Stimulated activated CD4-positive, alpha-beta T cell treated with anti-CD3 and anti-CD28 coated beads, Interleukin-2, amount 100 ng/mL, for 48 hours (primary cell): ENCODE measurements at regions not wholly inside any gene's neighbourhood (a gene's known extent, or its start where the extent isn't known, plus 50 kb on each side); places are given as distances from the start of the nearest gene placed in this dataset.
A peak's percentile ranks its signal among the peaks of the same experiment; 100 is the strongest.
"Not testable (repeated sequence)": the region's sequence is repeated elsewhere in the genome, so short reads cannot be mapped to it uniquely, and the experiment has no call there.

ENCODE experiments used
- DNase-seq, 2 donors: peaks; one replicate each; pipeline ENCODE4 v3.0.0-alpha.2; 2020

DNA sequence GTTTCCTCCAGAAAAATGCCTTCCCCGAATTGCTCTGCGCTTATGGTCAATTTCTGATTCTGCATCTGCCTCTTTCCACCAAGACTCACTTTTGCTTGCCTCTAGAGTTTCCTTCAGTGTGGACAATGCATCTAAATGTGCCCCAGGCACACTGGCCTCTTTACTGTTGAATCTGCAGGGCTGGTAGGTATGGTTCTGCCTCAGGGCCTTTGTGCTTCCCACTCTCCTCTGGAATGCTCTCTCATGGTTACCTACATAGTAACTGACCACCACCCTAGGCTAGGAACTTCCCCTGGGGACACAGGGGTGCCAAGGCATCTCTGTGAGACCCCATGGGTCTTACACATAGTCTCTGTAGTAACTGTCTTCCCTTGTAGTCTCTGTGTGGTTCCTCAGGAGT, 1258.6 kb downstream of the CDH12 start:
- no peak for DNase-seq

DNA sequence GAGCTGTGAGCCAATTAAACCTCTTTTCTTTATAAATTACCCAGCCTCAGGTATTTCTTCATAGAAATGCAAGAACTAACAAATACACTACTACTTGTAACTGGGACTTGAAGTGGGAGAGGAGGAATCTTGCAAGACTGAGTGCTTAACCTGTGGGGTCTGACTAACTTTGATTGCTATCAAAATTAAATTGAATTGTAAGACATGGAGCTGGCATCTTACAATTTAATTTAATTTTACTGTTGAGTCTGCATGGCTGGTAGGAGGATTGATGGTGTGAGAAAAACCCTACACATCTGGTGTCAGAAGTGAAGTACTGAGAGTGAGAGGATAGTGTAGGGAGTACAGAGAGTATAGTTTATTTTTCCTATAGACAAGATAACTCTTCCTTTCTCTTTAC, 1259.9 kb downstream of the CDH12 start:
- no peak for DNase-seq

DNA sequence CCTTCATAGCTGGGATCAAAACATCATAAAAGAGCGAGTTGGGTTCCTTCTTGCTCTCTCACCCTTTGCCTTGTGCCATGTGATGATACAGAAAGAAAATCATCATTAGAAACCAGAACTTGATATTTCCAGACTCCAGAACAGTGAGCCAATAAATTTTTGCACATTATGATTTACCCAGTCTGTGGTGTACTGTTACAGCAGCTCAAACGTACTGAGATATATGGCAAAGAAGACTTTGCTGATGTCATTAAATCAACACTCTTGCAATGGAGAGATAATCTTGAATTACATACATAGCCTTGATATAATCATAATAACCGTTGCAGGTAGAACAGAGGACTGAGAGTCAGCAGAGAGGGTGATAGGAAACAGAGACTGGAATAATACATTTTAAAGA, 1271.6 kb downstream of the CDH12 start:
- no peak for DNase-seq

DNA sequence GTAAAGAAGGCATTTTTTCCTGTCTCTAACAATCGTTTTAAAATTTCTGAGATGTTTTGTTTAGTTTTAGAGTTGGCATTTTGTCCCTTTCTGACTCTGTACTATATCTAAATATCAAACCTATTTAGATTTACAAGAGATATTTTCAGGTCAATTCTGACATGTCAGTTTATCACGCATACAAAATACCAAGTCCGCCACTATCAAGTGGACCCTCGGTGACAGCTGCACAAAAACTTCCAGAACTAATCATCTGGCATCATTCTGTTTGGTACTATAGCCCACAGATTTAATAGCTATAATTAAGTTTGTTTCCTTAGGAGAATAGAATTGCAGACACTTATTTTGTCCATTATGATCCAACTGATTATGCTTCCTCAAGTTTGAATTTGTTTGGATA, 1278.2 kb downstream of the CDH12 start:
- DNase-seq, result no peak

DNA sequence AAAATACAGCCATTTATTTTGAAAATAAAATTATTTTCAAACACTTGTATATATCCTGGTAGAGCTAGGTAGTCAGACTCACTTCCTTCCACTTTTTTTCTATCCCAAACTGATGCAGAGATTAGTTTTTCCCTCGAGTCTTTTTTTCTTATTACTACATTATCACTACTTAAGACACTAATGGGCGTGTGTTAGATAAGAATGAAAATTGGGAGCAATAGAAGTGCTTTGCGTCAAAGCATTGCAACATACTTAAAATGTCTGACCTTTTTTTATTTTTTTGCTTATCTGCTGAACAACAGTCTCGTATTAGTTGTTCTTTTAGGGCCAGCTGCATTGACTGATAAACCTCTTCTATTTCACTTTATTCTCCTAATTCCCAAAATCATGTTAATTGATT, 1278.7 kb downstream of the CDH12 start:
- no peak for DNase-seq

DNA sequence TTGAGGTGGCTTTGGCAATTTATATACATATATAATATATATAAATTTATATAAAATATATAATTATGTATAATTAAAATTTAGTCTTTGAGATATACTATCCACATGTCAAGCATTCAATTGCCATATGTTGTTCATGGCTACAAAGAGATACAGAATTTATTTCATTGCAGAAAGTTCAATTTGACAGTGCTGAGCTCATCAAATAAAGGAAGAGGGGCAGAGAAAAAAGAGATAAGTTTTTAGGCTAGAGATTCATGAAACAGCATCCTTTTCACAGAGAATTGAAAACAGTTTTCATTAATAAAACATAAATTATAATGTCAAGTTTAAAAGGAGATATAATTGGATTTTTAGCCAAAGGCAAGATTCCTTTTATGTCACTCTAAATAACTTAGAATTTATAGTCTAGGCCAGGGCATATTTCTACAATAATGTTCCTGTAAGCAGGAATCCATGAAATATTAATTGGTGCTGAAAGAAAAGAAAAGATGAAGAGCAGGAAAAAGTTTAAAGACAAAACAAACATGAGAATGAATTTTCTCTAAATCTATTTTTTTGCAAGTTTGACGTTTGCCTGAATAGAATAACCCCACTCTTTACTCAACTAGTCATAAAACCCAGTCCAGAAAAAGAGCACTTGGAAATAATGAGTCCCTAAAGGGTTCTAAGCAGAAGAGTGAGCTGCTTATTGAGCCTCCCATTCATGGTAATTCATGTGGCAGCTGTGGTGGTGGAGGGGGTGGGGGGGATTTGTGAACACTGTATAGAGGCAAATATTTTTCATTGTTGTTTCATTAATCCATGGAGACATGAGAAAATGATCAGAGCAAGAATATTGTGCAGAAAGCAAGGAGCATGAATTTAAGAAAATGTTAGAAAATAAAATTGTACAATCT, 1279.5 kb downstream of the CDH12 start:
- no peak for DNase-seq

DNA sequence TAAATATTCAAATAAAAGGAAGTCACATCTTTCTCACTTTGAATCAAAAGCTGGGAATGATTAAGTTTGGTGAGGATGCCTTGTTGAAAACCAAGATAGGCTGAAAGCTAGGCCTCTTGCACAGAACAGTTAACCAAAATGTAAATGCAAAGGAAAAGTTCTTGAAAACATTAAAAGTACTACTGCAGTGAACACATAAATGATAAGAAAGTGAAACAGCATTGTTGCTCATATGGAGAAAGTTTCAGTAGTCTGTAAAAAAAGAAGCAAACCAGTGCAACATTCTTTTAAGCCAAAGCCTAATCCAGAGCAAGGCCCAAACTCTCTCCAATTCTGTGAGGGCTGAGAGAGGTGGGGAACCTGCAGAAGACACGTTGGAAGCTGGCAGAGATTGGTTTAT, 1281.9 kb downstream of the CDH12 start:
- DNase-seq, result not testable (repeated sequence)

DNA sequence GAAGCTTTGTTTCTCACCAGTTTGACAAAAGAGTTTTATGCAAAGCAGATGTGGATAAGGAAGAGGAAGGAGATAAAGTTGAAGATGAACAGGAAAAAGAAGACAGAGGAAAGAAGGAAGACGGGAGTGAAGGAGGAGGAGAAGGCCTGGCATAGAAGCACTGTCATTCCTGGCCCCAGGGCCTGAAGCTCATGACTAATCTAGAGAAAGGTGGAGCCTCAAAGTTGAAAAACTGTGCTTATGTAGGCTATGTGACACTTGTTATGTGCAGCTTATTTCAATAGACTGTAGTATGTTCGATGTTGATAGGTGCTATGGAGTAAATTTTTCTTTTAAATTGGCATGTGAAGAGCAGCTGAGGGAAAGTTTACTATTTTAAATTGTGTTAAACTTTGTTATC, 1294.0 kb downstream of the CDH12 start:
- not testable (repeated sequence) for DNase-seq

DNA sequence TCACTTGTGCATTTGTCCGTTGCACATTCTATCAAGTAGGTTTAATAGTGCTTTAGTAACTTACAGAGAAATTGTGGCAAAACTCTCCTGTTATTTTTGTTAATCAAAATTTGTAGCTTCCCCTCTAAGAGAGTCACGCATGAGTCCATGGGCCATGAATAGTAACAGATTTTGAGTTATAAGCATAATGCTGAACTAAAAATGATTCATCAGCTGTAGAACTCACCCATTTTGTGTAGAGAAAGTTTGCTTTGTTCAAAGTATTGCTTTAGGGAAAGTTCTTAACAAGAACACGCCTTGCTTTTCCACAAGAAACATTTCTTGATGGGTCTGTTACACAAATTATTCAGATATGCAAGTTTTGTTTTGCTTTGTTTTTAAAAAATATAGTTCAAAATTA, 1300.9 kb downstream of the CDH12 start:
- not testable (repeated sequence) for DNase-seq

DNA sequence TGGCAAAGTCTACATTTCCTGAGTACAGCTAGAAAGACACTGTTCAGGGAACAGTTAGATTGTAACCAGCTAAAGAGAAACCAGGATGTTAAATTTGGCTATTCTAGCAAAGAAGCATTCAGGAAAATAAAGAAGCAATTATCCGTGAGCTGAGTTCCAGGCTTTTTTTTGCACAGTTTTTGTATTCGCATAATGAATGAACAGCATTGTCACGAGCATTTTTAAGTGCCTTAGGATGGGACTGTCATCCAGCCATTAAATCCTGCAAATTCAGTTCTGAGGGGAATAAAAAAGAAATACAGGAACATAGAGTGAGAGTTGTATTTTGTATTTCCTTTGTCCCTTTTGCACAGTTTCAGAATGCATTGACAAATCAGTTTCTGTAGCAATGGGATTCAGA, 1302.2 kb downstream of the CDH12 start:
- DNase-seq, result not testable (repeated sequence)

DNA sequence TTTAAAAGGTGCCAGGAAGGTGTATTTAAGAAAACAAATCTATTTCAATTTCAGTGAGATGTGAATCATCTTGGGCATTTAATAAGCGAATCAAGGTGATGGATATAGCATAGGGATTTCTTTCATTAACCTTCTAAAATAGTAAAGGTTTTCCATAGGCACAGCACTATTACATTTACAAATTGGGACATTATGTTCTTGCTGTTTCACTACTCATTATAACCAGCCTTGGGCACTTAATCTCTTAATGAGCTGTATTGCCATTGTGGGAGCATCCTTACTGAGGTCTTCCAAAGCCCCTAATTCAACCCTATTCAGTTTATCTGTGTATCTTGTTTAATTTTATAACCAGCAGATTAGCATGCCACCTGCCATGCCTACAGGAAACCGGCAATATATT, 1305.5 kb downstream of the CDH12 start:
- DNase-seq, result not testable (repeated sequence)

DNA sequence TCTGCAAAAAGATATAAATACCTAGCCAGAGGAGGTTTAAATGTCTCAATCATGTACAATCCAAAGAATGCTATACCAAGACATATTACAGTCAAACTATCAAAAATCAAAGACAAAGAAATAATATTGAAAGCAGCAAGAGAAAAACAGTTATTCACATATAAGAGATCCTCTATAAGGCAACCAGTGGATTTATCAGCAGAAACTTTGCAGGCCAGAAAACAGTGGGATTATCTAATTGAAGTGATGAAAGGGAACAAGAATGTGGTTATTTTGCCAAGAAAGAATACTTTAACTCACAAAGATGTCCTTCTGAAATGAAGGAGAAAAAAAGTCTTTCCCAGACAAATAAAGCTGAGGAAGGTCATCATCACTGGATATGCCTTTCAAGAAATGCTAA, 1318.0 kb downstream of the CDH12 start:
- DNase-seq, result not testable (repeated sequence)

DNA sequence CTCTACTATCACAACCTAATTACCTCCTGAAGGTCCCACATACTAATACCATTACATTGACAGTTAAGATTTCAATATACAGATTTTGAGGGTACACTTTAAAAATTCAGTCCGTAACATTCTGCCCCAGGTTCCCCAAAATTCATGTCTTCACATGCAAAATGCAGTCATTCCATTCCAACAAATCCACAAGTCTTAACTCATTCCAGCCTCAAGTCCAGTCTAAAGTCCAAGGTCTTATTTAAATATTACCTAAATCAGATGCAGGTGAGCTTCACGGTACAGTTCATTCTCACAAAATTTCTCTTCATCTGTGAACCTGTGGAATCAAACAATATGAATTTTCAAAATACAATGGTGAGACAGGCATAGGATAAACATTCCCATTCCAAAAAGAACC, 1332.0 kb downstream of the CDH12 start:
- not testable (repeated sequence) for DNase-seq

DNA sequence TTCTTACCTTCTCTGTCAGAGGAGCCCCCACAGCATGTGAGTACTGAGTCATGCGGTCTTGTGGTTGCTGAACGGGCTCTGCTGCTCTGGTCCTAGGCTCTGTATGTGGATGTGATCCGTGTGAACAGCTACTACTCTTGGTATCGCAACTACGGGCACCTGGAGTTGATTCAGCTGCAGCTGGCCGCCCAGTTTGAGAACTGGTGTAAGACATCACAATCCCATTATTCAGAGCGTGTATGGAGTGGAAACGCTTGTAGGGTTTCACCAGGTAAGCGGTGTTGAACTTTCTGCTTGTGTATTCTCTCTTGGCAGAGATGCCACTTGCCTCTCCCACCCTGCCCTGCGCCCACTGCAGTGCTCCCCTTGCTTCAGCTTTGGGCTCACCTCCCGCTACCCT, 1356.2 kb downstream of the CDH12 start:
- DNase-seq, result not testable (repeated sequence)

DNA sequence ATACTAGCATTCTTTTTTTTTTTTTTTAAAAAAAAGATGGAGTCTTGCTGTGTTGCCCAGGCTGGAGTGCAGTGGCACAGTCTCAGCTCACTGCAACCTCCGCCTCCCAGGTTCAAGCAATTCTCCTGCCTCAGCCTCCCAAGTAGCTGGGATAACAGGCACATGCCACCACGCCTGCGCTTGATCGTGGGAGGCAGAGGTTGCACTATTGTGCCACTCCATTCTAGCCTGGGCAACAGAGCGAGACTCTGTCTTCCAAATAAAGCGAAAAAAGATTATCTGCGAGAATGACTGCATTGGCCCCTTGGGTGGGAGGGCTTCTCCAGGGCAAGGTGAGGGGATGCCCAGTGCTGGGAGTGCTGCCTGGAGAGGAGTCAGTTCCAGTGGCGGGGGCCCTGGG, 1357.1 kb downstream of the CDH12 start:
- not testable (repeated sequence) for DNase-seq

DNA sequence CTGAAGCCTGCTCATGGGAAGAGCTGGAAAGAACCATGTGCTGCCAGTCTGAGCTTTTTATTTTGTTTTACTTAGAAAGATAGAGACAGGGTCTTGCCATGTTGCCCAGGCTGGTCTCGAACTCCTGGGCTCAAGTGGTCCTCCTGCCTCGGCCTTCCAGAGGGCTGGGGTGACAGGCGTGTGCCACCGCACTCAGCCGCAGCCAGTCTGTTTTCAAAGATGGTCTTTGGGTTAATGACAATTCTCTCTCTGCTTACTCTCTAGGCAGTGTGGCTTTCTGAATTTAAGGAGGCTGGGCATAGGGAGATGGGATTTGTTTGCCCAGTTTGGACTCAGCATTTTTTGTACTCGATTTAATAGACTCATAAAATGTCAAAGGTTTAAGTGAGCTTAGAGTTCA, 1357.9 kb downstream of the CDH12 start:
- not testable (repeated sequence) for DNase-seq

DNA sequence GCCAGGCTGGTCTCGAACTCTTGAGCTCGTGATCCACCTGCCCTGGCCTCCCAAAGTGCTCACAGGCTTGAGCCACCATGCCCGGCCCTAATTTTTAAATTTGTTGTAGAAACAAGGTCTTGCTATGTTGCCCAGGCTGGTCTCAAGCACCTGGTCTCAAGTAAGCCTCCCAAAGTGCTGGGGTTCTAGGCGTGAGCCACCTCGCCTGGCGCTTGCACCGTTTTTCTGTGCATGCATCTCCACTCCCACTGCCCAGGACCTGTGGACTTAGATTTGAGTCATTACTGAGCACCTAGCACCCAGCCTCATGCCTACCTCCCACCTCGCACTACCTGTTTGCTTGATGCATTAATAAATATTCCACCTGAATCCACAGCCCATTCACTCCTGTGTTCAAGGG, 1359.1 kb downstream of the CDH12 start:
- DNase-seq, result not testable (repeated sequence)

DNA sequence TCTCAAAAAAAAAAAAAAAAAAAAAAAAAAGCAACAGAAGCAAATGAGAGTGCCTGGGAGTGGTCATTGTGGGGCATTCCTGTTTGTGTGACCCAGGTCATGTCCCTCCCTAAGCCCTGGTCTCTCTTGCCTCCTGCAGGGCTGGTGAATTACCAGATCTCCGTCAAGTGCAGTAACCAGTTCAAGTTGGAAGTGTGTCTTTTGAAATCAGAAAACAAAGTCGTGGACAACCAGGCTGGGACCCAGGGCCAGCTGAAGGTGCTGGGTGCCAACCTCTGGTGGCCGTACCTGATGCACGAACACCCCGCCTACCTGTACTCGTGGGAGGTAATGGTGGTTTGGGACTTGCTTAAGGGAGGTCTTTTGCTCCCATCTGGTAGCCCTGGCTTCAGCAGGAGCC, 1362.0 kb downstream of the CDH12 start:
- DNase-seq, result not testable (repeated sequence)

DNA sequence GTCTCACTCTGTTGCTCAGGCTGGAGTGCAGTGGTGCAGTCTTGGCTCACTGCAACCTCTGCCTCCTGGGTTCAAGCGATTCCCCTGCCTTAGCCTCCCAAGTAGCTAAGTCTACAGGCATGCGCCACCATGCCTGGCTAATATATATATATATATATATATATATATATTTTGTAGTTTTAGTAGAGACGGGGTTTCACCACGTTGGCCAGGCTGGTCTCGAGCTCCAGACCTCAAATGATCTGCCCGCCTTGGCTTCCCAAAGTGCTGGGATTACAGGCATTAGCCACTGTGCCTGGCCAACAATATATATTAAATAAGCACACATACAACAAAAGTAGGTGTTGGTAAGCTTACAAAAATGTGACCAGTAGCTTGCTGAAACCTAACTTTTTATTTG, 1364.3 kb downstream of the CDH12 start:
- DNase-seq, result not testable (repeated sequence)

DNA sequence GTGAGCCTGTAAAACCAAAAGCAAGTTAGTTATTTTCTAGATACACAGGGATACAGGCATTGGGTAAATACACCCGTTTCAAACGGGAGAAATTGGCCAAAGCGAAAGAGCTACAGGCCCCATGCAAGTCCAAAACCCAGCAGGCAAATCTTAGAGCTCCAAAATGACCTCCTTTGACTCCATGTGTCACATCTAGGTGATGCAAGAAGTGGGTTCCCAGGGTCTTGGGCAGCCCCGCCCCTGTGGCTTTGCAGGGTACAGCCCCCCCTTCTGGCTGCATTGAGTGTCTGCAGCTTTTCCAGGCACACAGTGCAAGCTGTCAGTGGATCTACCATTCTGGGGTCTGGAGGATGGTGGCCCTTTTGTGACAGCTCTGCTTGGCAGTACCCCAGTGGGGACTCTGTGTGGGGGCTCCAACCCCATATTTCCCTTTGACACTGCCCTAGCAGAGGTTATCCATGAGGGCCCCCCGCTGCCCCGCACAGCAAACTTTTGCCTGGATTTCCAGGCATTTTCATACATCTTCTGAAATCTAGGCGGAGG, 1367.6 kb downstream of the CDH12 start:
- DNase-seq, result peak in 1 of 2 donors; percentile 41

DNA sequence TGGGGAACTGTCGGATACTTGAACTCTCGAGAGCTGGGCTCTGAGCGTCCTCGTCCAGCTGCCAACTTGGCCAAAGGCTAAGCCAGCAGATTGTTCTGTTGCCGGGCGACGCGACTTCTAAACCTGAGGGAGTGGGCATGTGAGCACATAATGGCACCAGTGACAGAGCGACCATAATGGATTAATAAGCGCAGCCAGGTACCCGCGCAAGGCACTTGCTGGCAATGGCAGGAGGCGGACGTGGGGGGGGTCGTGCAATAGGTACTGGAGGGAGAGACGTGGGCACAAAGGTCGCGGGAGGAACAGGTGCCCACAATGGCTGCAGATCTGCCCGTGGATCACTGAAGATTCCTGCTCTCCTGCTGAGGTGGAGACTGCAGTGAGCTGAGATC, 1368.7 kb downstream of the CDH12 start:
- DNase-seq, result not testable (repeated sequence)

DNA sequence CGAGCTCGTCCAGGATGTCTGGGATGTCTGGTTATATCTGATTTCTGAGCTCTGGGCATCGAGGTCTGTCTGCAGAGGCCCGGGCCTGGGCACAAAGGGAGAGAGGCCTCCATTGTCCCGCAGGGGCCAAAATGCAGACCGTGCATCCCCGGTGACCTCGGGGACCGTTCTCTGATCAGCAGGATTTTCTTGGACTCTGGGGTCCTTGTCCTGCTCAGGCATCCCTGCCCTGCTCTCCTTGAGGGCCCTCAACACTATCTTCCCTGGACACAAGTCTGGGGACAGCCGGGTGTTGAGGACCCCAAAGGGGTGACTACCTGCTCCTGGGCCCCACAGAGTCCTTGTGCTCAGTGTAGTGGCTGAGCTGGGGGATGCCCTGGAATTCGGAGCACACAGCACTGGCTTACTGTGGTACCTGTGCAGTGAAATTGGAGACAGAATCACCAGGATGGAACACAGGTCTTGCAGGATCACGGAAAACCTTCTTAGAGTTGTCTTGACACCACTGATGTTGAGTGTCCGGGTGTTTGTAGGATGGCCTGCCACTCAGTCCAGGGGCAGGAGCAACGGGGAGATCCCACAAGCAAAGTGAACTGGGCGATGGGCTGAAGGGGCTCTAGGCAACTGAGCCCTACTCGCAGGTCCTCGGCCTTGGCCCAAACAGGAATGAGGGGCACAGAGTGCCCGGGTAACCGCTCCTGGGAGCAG, 1369.2 kb downstream of the CDH12 start:
- DNase-seq, result not testable (repeated sequence)

DNA sequence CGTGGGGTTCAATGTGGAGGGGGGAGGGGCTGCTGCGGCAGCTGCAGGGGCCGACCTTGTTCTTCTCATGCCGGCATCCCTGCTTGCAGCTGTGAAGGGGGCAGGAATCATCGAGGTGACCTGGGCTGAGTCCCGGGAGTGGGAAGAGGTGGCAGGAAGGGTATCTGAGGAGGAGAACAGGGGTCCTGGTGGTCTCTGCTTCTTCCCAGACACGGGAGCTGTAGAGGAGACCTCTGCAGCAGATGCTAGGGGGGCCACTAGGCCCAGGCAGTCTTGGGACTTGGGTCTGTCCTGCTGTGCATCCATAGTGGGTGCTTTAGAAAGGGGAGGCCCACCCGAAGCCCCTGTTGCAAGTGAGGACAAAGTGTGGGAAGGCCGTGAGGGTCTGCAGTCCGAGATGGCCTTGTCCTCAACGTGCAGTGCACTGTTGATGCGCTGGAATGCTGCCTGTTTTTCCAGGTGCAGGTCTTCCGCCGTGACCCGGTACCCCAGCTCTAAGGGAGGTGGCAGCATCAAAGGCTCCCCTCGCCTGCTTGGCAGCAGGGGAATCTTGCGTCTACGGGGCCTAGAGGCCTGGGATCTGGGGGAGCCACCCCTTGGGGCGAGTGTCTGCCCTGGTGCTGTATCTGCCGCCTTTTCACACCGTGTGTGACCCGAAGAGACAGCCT, 1370.0 kb downstream of the CDH12 start:
- not testable (repeated sequence) for DNase-seq
